Neural cell (in vitro differentiated cells): ENCODE measurements at regions not wholly inside any gene's neighbourhood (a gene's known extent, or its start where the extent isn't known, plus 50 kb on each side); places are given as distances from the start of the nearest gene placed in this dataset.

ENCODE experiments used
- H2AFZ ChIP-seq: fragments of 200-600, 300-800 bp; sonication (generic), shearing (Covaris generic); 2 replicates; pipeline ENCODE4 v1.6.0; 2014; ENCODE audit warnings: low read depth, mild to moderate bottlenecking, antibody characterized with exemption, low read length, moderate library complexity
- H3F3A ChIP-seq: fragments of 200-600 bp; shearing (Covaris generic); 2 replicates; pipeline ENCODE4 v1.6.1; 2016; ENCODE audit warnings: mild to moderate bottlenecking, moderate library complexity, mixed read lengths, antibody characterized with exemption, low read length; ENCODE audit not compliant: insufficient read depth, poor library complexity, severe bottlenecking
- H3K27ac ChIP-seq: fragments of 200-600, 300-800 bp; sonication (generic), shearing (Covaris generic); 2 replicates; pipeline ENCODE4 v1.5.1; 2014; ENCODE audit warnings: mild to moderate bottlenecking, low read length, moderate library complexity
- H3K27me3 ChIP-seq: fragments of 300-800, 200-600 bp; sonication (generic), shearing (Covaris generic); 2 replicates; pipeline ENCODE4 v1.6.0; 2014; ENCODE audit warnings: mild to moderate bottlenecking, low read depth, low read length, moderate library complexity; ENCODE audit not compliant: insufficient read depth
- H3K36me3 ChIP-seq: fragments of 300-800, 200-600 bp; sonication (generic), shearing (Covaris generic); 2 replicates; pipeline ENCODE4 v1.5.1; 2014; ENCODE audit warnings: mild to moderate bottlenecking, antibody characterized with exemption, low read length, moderate library complexity; ENCODE audit not compliant: insufficient read depth
- H3K4me2 ChIP-seq: fragments of 300-800, 200-600 bp; sonication (generic), shearing (Covaris generic); 2 replicates; pipeline ENCODE4 v1.6.0; 2014; ENCODE audit warnings: mild to moderate bottlenecking, low read length
- H3K4me3 ChIP-seq: fragments of 300-800, 200-600 bp; sonication (generic), shearing (Covaris generic); 2 replicates; pipeline ENCODE4 v1.5.1; 2014; ENCODE audit warnings: mild to moderate bottlenecking, low read length, moderate library complexity
- H3K79me2 ChIP-seq: fragments of 200-600 bp; shearing (Covaris generic); replicated peaks from 2 replicates; pipeline ENCODE4 v1.6.0; 2014; ENCODE audit warnings: mild to moderate bottlenecking, low read length, moderate library complexity; ENCODE audit not compliant: insufficient read depth
- H3K9ac ChIP-seq: fragments of 300-800, 200-600 bp; sonication (generic), shearing (Covaris generic); 2 replicates; pipeline ENCODE4 v1.6.1; 2016; ENCODE audit warnings: mild to moderate bottlenecking, low read length, mixed read lengths
- H3K9me2 ChIP-seq: fragments of 200-600 bp; shearing (Covaris generic); 2 replicates; pipeline ENCODE4 v1.6.1; 2016; ENCODE audit warnings: mild to moderate bottlenecking, low read length, mixed read lengths; ENCODE audit not compliant: insufficient read depth
- H3K9me3 ChIP-seq: fragments of 200-600, 300-800 bp; sonication (generic), shearing (Covaris generic); 2 replicates; pipeline ENCODE4 v1.6.1; 2016; ENCODE audit warnings: mild to moderate bottlenecking, mixed run types, low read length, moderate library complexity, mixed read lengths
- H4K20me1 ChIP-seq: fragments of 200-600 bp; shearing (Covaris generic); 2 replicates; pipeline ENCODE4 v1.6.1; 2016; ENCODE audit warnings: mild to moderate bottlenecking, mixed run types; ENCODE audit not compliant: insufficient read depth
- CTCF ChIP-seq: fragments of 450-650 bp; IDR thresholded peaks from 2 replicates; pipeline ENCODE4 v1.5.1; 2014; ENCODE audit warnings: antibody characterized with exemption, mild to moderate bottlenecking, moderate library complexity; ENCODE audit not compliant: poor library complexity, severe bottlenecking
- EP300 ChIP-seq: fragments of 450-650 bp; conservative IDR thresholded peaks from 2 replicates; pipeline ENCODE4 v1.6.1; 2014; ENCODE audit warnings: antibody characterized with exemption, mild to moderate bottlenecking, moderate library complexity; ENCODE audit not compliant: poor library complexity, severe bottlenecking
- EZH2 ChIP-seq: fragments of 200-600, 300-800 bp; shearing (Covaris generic), sonication (generic); IDR thresholded peaks from 2 replicates; pipeline ENCODE4 v1.6.1; 2014; ENCODE audit warnings: antibody characterized with exemption, low read length, borderline replicate concordance, mild to moderate bottlenecking; ENCODE audit not compliant: insufficient read depth, poor library complexity, severe bottlenecking
- MXI1 ChIP-seq: fragments of 450-650 bp; conservative IDR thresholded peaks from 2 replicates; pipeline ENCODE4 v1.6.1; 2014; ENCODE audit warnings: antibody characterized with exemption, mild to moderate bottlenecking; ENCODE audit not compliant: poor library complexity, severe bottlenecking
- POLR2AphosphoS5 ChIP-seq: IDR thresholded peaks from 2 replicates; pipeline ENCODE4 v1.6.1; 2012
- RAD21 ChIP-seq: fragments of 450-650 bp; conservative IDR thresholded peaks from 2 replicates; pipeline ENCODE4 v1.6.1; 2014; ENCODE audit warnings: antibody characterized with exemption, mild to moderate bottlenecking, moderate library complexity
- SMC3 ChIP-seq: fragments of 450-650 bp; conservative IDR thresholded peaks from 2 replicates; pipeline ENCODE4 v1.6.1; 2014; ENCODE audit warnings: antibody characterized with exemption, mild to moderate bottlenecking, moderate library complexity; ENCODE audit not compliant: poor library complexity
- TAF1 ChIP-seq: IDR thresholded peaks from 2 replicates; pipeline ENCODE4 v1.6.1; 2012; ENCODE audit warnings: low read depth
- TF ChIP-seq, protein P1 (sequence below): IDR thresholded peaks from 2 replicates; pipeline ENCODE4 v1.6.1; 2012; ENCODE audit warnings: borderline replicate concordance

DNA sequence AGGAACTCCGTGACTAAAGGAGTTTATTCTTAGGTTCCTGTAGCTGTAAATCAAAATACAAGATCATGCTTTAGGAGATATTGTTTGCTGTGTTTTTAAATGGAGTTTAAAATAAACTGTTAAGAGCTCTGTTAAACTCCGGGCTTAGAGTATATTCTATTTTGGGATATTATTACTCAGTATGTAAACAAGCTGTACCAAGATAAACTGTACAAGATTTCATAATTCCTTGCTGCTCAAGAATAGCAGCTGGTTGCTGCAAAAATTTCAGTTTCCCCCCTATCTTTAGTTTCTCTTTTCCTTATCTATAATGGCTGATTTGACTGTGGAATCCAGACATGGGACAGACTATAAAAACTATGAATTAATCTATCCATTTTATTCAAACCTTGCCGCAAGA is 215.7 kb downstream of the HTR7 start:
- H3K4me2 ChIP-seq = no peak overlapping the region
- no peaks in the 10 kb centered on the region for H3F3A ChIP-seq
- no peak overlapping the region for H3K27ac ChIP-seq
- H3K9me3 ChIP-seq = no peaks in the 10 kb centered on the region
- H3K79me2 ChIP-seq = no peaks in the 10 kb centered on the region
- no peaks in the 10 kb centered on the region for H3K9me2 ChIP-seq
- no peaks in the 10 kb centered on the region for H3K27me3 ChIP-seq
- H2AFZ ChIP-seq = no peak overlapping the region
- no peaks in the 10 kb centered on the region for H4K20me1 ChIP-seq
- no peaks in the 10 kb centered on the region for H3K36me3 ChIP-seq
- H3K4me3 ChIP-seq = no peak overlapping the region
- H3K9ac ChIP-seq = no peak overlapping the region
- no peak for TF ChIP-seq EP300
- TF ChIP-seq CTCF = no peak
- TF ChIP-seq EZH2 = no peak
- TF ChIP-seq, protein P1, sequence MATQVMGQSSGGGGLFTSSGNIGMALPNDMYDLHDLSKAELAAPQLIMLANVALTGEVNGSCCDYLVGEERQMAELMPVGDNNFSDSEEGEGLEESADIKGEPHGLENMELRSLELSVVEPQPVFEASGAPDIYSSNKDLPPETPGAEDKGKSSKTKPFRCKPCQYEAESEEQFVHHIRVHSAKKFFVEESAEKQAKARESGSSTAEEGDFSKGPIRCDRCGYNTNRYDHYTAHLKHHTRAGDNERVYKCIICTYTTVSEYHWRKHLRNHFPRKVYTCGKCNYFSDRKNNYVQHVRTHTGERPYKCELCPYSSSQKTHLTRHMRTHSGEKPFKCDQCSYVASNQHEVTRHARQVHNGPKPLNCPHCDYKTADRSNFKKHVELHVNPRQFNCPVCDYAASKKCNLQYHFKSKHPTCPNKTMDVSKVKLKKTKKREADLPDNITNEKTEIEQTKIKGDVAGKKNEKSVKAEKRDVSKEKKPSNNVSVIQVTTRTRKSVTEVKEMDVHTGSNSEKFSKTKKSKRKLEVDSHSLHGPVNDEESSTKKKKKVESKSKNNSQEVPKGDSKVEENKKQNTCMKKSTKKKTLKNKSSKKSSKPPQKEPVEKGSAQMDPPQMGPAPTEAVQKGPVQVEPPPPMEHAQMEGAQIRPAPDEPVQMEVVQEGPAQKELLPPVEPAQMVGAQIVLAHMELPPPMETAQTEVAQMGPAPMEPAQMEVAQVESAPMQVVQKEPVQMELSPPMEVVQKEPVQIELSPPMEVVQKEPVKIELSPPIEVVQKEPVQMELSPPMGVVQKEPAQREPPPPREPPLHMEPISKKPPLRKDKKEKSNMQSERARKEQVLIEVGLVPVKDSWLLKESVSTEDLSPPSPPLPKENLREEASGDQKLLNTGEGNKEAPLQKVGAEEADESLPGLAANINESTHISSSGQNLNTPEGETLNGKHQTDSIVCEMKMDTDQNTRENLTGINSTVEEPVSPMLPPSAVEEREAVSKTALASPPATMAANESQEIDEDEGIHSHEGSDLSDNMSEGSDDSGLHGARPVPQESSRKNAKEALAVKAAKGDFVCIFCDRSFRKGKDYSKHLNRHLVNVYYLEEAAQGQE = no peak
- TF ChIP-seq SMC3 = no peak
- TF ChIP-seq POLR2AphosphoS5 = no peak
- no peak for TF ChIP-seq MXI1
- TF ChIP-seq RAD21 = no peak
- no peak for TF ChIP-seq TAF1

DNA sequence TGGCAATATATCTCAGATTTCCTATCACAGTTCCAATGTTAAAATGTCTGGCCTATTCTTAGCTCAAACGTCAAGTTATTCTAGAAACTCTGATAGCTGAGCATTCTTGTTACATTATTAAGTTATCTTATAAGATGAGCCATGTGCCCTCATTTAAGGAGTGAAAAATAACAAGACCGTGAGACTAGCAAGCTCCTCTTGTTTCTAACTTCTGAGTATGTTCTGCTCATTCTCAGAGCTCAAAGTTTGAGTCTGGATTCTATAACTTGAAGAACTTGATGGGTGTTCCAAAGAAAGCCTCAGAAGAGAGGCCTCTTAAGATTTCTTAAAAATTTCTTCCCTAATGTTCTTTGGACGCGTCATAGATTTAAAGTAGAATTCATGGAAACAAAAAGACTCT is 215.2 kb downstream of the HTR7 start:
- H3K27me3 ChIP-seq = no peaks in the 10 kb centered on the region
- no peak overlapping the region for H3K9ac ChIP-seq
- no peaks in the 10 kb centered on the region for H3K9me2 ChIP-seq
- H2AFZ ChIP-seq = no peak overlapping the region
- TF ChIP-seq, protein P1 = no peak
- no peak for TF ChIP-seq EP300
- no peak for TF ChIP-seq MXI1
- TF ChIP-seq TAF1 = no peak
- no peak for TF ChIP-seq SMC3
- no peak for TF ChIP-seq EZH2
- TF ChIP-seq POLR2AphosphoS5 = no peak
- TF ChIP-seq RAD21 = no peak
- TF ChIP-seq CTCF = no peak
- H4K20me1 ChIP-seq = no peaks in the 10 kb centered on the region
- H3K9me3 ChIP-seq = no peaks in the 10 kb centered on the region
- no peak overlapping the region for H3K4me2 ChIP-seq
- no peak overlapping the region for H3K4me3 ChIP-seq
- H3F3A ChIP-seq = no peaks in the 10 kb centered on the region
- no peak overlapping the region for H3K27ac ChIP-seq
- H3K79me2 ChIP-seq = no peaks in the 10 kb centered on the region
- H3K36me3 ChIP-seq = no peaks in the 10 kb centered on the region
